Activated CD4-positive, alpha-beta T cell treated with anti-CD3 and anti-CD28 coated beads, Interleukin-2, amount 50 U/mL, for 16 hours (primary cell): ENCODE measurements at regions not wholly inside any gene's neighbourhood (a gene's known extent, or its start where the extent isn't known, plus 50 kb on each side); places are given as distances from the start of the nearest gene placed in this dataset.

Experiments used
- DNase-seq: peaks from one replicate; pipeline ENCODE4 v3.0.0-alpha.2; 2020

DNA sequence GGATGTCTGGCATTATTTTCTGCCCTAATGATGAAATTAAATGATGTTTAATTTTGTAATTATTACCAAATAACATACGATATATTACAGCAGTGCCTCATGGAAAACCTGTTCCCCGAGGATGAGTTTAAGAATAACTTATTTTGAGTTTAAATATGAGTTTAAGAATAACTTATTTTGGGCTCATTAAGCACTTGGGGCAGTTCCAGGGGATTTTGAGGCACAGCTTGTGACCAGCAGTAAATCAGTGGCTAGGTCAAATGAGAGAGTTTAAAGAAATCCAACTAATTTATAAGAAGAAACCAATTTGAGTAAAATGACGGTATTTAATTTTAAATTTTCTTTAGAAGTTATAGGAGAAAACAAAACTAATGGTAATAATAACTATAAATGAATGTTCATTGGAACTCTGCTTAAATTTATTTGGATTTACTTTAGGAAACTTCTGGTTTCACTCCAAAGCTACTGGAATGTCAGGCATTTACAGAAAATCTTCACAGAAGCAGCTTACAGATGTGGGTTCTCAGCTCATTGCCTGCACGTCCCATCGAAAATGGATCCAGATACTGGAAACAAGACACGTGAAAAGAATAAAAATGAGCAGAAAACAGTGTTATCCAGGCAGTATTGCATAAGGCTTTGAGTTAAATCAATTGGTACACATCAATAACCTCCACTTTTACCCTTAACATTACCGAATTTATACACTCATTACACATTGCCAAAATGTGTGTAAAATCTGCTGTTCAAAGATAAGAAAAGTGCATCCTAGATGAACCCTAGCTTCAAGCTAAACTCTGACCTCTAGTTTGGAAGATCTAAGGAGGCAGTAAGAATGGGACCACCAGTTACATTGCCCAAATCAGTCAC lies 784.5 kb upstream of the IGFBP3 start:
- DNase-seq, result no peak

DNA sequence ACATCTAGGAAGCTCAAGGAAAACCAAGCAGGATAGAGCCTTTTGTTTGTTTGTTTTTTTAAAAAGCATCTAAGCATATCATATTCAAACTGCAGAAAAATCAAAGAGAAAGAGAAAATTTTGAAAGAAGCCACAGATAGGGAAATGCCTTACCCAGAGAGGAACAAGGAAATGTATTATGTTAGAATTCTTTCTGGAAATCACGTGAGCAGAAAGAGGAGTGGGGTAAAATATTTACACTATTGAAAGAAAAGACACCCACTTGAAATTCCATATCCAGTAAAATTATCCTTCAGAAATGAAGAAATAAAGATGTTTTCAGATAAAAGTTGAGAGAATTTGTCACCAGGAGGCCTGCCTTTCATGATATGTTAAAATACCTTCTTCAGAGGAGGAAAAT lies 775.7 kb upstream of the IGFBP3 start:
- DNase-seq, result no peak

DNA sequence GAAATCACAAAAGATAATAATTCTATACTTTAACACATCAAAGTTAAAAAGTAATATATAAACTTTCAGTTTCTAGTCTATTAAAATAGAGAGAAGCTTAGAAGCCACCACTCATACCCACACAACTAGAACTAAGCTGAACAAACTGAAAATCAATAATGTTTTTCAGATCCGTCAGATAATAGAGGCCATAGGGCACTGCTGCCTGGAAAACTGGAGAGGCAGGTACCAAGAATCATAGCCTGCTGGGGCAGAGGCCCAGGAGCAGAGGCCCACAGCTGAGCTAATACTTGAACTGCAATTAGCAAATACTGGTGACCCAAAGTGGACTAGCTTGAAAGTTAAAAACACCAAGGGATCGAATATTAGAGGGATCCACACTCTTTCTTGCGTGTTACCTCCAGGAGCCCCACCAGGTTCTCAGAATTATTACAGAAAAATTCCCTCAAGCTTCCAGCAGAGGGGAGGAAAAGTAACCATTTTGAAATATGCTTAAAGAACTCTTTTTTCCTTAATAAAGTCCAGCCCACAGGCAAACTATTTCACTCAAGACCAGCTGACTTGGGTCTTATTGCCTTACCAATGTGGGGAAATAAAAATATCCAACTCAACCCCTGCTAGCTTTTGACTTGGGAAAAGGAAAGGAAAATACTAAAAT lies 774.1 kb upstream of the IGFBP3 start:
- no peak for DNase-seq

DNA sequence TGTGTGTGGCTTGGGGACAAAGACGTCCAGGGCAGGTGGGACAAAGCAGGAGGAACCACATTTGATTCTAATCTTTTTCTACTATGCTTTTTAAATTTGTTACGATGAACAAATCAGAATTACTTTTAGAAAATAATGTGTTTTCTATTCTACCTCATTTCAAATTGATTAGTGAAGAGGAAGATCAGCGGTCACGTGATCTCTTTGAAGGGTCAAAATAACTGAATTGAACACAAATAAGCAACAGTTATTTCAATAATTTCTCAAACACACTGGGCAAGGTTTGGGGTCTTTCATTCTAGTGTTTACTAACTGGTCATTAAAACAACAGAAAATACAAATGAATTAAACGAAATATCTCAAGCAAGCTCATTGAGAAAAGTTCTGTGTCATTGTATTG lies 773.0 kb upstream of the IGFBP3 start:
- no peak for DNase-seq

DNA sequence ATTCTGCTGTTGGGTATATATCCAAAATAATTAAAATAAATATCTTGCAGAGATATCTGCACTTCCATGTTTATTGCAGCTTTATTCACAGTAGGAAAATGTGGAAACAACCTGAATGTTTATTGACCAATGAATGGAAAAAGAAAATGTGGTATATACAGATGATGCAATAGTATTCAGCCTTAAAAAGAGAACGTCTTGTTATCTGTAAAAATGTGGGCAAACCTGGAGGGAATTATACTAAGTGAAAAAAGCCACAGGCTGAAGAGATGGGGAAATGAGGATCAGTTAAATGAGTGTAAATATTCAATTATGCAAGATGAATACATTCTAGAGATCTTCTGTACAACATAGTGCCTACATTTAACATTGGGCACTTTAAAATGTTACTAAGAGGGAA lies 766.1 kb upstream of the IGFBP3 start:
- DNase-seq, result no peak

DNA sequence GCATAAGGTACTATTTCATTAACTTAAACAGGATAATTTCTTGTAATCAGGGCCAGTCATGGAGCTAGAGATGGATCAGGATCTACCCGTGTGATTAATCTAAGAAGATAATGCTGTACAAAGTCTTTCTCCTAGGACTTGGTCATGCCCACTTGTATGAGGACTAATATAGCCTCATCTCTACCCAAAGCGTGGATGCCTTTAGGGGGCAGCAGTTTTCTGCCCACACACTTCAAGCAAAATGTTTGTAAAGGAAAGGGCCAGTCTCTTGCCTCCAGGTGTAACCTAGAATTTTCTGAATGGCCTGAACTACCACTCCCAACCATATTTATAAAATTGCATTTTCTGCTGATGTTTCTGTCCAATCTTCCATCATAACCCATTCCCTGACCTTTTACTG lies 764.0 kb upstream of the IGFBP3 start:
- no peak for DNase-seq

DNA sequence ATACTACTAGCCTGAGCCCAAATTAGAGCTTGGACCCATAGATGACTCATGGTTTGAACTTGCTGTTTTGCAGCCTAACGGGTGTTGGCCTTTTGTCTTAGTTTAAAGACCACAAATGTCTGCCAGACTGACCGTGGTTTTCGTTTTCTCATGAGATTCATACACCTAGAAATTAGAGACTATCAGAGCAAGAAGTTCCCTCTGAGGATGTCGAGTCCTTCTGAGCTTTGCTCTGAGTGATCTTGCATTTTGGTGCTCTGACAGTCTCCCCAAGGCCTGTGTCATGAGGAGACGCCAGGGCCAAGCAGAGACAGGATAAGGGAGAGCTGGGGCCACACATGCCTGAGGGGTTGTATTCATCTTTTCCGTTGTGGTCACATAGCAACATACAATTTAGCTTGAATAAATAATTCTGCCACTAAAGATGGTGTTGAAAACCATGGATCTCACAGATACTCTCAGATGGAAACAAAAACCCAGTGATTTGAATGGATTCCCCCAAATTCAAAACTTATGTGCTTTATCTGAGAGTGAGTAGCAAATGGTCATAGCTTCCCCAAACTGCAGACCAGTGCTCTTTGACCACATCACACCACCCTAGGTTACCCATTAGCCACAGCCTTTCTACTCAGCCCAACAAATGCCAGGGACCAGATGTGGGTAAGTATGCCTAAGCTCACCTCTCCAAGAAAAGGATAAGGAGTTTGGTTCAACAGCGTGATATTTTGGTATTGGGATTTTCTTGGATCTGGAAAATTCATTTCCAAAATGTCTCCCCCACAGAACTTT lies 762.0 kb upstream of the IGFBP3 start:
- no peak for DNase-seq

DNA sequence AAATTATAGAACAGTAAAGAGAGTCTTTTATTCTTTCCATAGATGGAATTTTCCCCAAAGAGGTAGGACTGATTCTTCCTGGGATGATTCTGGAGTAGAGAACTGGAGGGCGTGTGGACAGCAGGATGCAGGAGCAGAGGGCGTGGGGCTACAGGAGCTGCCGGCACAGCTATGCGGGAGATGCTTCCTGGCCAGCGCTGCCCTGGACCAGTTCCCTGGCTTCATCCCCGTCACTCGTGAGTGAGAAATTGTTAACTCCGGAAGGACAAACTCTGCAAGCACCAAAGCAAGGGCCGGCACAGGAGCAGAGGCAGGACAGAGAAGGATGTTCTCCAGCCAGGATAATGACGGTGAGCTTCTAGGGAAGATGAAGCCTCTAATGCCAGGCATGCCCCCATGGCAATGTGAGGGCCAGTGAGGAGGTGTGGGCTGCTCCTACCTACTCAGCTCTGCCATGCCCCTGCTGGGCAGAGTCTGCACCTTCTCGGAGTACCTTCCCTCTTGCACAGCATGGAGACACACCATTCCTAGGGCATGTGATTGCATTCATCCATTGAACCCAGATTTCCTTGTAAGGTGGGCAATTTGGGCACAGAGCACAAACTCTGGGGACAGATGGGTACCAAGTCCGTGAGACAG lies 760.9 kb upstream of the IGFBP3 start:
- no peak for DNase-seq

DNA sequence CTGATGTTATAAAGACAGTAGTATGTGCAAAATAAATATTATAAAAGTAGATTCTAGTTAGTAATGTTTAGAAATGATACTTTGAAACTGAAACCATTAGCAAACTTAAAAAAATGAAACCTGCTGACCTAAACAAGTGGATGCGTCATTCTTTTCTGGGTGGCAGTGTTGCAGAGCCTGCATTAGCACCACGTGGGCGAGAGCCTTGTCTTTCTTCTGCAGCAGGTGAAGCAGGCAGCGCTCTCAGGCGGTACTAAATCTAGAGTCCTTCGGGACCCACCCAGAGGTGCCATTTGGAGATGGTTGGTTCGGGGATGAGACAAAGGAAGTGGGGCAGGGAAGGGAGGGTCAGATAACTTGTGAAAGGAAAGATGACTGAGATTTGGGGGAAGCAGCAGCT lies 759.1 kb upstream of the IGFBP3 start:
- DNase-seq, result no peak

DNA sequence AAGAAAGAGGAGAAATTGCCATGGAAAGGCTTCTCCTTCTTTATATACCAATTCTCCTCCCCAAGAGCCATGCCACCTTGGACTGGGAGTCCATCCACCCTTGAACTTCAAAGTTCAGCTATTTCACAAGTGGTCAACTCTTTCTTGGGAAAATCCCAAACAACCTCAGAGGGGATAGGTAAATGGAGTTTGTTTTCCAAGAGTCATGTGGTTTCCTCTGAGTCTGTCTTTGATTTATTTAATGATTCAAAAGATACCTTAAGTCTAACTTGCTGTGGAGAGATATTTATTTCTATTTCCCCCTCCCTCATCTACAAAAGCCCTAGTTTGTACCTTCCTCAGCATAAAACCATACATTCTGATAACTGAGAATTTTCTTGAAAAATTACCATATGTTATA lies 758.6 kb upstream of the IGFBP3 start:
- no peak for DNase-seq

DNA sequence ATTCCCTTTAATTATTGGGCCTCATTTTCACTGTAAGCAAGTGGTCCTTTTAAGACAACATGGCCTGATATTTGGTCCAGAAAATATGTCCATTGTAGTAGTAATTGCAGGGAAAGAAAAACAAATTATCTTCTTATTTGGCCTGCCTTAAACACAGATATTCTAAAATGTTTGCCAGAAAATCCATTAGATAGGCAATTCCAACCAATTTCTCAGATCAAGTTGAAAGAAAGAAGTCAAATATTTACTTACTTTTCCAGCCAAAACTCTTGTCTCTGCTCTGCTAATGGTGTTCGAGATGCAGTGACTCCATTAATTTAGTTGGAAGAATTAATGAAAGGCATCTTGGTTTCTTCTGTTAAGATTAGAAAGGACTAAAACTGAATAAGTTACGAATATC lies 757.3 kb upstream of the IGFBP3 start:
- no peak for DNase-seq

DNA sequence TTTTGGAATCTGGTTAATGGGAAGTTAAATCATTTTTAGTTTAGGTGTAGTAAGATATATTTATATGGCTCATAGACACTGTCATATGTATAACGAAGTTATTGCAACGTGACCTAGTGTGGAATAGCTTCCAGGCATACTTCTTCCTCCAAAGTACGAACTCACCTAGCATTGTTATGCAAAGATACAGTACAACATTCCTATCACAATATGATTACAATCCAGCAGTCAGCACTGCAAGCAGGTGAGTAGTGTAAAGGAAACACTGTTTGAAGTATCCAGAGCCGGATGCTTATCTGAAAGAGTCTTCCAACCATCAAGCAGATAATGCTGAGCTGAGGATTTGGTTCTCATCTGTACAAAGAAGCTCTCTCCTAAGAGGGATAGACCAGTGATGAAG lies 754.4 kb upstream of the IGFBP3 start:
- no peak for DNase-seq

DNA sequence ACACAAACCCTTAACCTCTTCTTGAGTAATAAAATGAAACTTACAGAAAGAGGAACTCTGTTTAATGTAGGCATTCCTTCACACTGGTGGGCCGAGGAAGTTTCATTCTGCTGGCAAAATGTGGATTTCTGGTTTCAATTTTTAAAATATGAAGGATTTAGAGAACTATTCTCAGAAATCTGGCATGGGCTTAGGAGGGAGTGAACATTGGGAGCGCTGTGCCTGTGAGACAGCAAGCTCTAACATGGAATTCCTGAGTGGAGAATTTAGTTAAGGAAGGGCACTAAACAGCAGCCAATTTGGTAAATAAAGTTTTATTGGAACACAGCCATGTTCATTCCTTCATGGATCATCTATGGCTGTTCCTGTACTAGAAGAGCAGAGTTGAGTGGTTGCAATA lies 751.8 kb upstream of the IGFBP3 start:
- DNase-seq, result no peak

DNA sequence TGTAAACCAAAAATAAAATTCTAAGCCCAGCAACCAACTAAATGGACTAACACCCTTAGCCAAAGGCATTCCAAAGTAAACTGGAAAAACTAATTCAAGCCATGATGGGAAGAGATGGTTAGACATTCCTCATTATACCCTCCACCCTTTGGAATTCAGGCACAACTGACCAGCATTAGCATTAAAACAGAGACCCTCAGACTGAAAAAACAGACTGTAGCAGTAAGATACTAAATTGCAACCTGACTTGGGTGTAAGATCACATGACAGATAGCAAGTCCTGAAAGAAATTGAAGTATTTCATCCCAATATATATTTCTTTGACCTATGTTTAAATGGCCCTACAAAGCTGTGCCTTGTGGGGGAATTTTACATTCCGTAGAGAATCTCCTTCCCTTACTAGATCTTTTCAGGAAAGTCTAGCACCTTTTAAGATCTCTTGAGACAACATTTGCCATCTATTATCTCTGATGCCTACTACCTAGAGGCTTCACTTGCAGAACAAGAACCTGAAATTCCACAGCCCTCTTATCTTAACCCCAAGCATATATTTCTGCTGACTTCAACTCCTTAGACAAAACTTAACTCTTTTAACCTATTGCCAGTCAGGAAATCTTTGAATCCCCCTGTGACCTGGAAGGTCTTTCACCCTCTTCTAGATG lies 750.2 kb upstream of the IGFBP3 start:
- DNase-seq, result no peak

DNA sequence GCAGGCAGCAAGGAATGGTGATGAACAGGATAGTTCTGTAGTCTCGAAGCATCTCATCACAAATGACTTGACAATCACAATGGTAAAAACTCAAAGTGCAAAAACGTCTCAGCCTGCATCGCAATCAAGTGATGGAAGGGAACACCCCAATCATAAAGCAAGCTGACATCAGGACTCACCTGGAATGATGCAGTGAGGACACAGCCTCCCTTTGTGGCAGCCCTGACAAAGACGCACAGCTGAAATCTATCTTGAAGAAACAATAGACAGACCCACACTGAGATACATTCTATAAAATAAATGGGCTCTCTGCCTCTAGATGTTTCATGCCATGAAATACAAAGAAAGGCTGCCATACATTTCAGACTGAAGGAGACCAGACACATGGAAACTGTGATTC lies 748.0 kb upstream of the IGFBP3 start:
- DNase-seq, result no peak

DNA sequence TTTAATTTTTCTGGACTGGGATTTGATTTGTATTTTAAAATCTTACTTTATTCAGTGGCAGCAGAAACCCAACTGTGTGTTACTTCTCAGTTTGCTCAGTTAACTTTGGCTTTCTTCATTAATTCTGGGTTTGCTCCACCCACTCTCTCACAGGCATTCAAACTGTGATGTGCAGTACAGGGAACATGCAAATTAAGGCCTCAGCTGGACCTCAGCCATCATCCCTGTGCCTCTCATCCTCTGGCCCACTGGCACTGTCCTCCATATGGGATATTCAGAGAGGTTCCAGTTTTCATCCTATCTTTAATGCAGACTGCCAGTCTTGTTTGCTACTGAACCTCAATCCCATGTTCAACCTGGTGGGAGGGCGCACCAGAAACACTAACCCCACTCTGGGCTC lies 743.4 kb upstream of the IGFBP3 start:
- no peak for DNase-seq

DNA sequence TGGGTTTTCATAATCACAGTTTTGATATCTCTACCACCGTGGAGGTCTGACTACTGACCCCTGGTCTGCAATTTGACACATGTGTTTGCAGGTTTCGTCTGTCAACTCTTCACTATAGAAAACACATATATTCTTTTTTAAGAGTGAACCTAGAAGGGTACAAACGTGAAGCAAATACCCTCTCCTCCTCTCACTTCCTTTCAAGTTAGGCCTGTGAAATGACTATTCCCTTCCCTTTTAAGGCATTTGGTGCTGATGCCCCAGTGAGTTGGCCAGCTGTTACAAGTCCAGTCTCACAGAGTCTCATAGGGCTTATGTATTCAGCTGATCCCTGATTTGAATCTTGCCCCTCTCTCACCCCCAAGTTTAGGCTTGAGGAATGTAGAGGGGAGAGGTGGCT lies 742.0 kb upstream of the IGFBP3 start:
- DNase-seq, result no peak

DNA sequence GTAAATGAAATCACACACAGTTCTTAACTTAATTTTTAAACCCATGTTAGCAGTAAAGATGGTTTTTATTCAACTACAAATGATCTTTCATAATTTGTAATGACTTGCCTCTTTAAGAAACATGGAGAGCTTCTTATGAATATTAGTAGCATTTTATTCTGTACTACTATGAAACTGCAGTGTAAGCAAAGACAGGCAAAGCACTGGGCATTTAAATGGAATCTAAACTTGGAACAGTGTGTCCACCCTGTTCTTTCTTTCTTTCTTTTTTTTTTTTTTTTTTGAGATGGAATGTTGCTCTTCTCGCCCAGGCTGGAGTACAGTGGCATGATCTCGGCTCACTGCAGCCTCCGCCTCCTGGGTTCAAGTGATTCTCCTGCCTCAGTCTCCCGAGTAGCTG lies 740.4 kb upstream of the IGFBP3 start:
- no peak for DNase-seq

DNA sequence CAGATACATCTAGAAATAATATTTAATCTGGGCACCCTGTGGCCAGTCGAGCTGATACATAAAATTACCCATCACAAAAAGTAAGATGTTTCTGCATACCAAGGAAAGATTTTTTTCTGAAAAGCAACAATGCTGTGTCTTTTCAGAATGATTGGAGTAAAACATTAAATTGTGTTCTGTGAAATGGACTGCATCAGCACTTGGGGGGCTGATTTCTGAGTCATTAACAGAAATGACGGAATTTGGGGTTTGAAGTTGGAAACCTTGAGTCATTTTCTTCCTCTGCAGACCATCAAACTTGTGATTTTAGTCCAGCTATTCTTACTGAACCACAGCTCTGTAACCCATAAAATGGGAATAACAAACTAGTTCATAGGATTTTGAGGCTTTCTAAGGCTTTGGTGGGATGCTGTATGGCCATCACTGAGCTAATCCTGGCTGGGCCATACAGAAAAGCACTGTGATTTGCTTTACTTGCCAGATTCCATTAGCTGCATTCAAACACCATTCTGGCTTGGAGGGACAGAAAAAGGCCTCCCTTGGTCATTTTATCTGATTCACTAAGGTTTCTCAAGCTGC lies 739.4 kb upstream of the IGFBP3 start:
- DNase-seq, result no peak

DNA sequence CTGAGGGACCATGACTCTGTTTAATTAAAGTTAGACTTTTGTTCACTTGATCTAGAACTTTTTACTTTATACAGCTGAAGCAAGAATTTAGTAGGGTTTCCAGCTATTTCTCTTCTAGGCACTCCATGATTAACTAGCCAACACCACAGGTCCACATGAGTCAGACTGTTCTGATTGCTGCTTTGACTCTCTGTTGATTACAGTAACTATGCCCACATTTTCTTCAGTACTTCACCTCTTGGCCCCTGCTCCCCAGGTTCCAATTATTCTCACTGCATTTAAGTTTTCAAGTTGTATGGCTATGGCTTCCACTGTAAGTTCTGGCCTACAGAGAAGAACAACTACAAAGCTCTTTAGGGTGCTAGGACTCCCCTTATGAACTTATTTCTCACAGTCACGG lies 737.2 kb upstream of the IGFBP3 start:
- DNase-seq, result no peak

DNA sequence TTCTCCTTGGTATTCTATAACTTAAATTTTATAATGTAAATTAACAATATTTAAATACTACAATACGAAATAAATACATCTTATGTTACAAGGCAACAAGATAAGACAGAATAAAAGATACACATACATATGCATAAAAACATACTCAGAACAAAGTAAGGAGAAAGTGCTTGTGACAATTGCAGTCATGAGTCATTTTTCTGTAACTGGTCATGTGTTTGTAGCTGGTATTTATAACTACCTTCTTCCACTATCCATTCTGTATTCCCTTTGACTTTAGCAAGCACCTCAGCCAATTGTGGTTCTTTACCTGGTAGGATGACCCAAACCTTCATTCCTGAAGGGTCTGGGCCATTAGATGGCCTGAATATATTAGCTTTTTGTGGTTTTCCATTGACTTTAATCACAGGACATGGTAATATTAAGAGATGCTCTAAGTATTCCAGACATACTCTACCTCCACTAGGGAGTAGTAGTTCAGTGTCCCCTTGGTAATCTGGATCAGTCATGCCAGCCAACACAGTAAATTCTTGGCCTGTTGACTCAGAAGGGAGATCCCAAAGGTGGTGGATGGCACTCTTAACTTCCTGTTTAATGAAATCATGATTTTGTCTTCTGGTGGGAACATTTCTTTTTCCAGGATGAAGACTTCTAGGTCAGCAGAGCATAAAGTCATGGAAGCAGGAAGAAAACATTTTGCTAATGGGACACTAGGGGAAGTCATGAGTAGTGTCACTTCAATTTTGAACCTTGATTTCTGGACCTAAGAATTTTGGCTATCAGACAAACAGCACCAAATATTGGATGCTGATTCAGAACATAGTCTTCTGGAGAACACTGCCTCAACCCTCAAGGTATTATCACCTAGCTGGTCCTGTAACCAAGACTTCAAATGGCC lies 733.7 kb upstream of the IGFBP3 start:
- no peak for DNase-seq
